Testis (tissue), 2 donors: ENCODE measurements at regions not wholly inside any gene's neighbourhood (a gene's known extent, or its start where the extent isn't known, plus 50 kb on each side); places are given as distances from the start of the nearest gene placed in this dataset.

Source experiments
- DNase-seq: peaks from one replicate; pipeline ENCODE4 v3.0.0-alpha.2; 2019
- H3K27ac ChIP-seq, 2 donors: fragments of 200-600 bp; sonication (generic); one replicate each; pipeline ENCODE4 v1.5.1; 2019
- H3K27me3 ChIP-seq: fragments of 200-600 bp; sonication (generic); one replicate; pipeline ENCODE4 v1.5.1; 2019
- H3K36me3 ChIP-seq: fragments of 200-600 bp; sonication (generic); one replicate; pipeline ENCODE4 v1.5.1; 2017; ENCODE audit warnings: low read depth; ENCODE audit errors: missing control alignments
- H3K4me1 ChIP-seq: fragments of 200-600 bp; sonication (generic); one replicate; pipeline ENCODE4 v1.5.1; 2019
- H3K4me3 ChIP-seq, 2 donors: fragments of 200-600 bp; sonication (generic); one replicate each; pipeline ENCODE4 v1.5.1; 2017 to 2019
- H3K9me3 ChIP-seq: fragments of 200-600 bp; sonication (generic); one replicate; pipeline ENCODE4 v1.5.1; 2017
- CTCF ChIP-seq, 3 experiments: fragments of 450-650 bp in 2 of 3; fragments of 200-600 bp in 1 of 3; sonication (generic) in 1 of 3; IDR thresholded peaks; one replicate each; pipeline ENCODE4 v1.5.1; 2016 to 2019; ENCODE audit warnings: antibody characterized with exemption in 3 of 3, mild to moderate bottlenecking in 2 of 3, moderate library complexity in 1 of 3
- POLR2A ChIP-seq: fragments of 450-650 bp; IDR thresholded peaks from one replicate; pipeline ENCODE4 v1.6.1; 2017; ENCODE audit warnings: antibody characterized with exemption, mild to moderate bottlenecking, moderate library complexity
- WGBS, 2 donors: methylation state at CpG; one replicate each; pipeline ENCODE4 v1.1.5; 2018; 5-methylcytosine and 5-hydroxymethylcytosine counted together
- intact Hi-C: fragments of 100-400 bp; cut with DNase I; formaldehyde crosslinking; loops from one replicate; pipeline ENCODE4 v1.15.1; 2023; ENCODE audit warnings: low total_unique reads

- TF ChIP-seq POLR2A (no peak), CTCF (IDR thresholded peaks at IDR 0.05) (no peak)
- no peaks in the 10 kb centered on the region for H3K36me3 ChIP-seq
- H3K9me3 ChIP-seq = no peaks in the 10 kb centered on the region
- peaks cover 53% of the 10 kb centered on the region for H3K4me1 ChIP-seq
- DNase-seq = no peak
- H3K4me3 ChIP-seq = no peak overlapping the region
- H3K27ac ChIP-seq = peak overlapping the region in 1 of 2 donors; percentile 36
- 71 to 74% methylated on average over 18 of the region's 18 CpGs for WGBS, 2 donors
- intact Hi-C loops = no loop called here
- H3K27me3 ChIP-seq = no peaks in the 10 kb centered on the region
Measured at GRCh38 chr14:100388103-100389054, 65.2 kb downstream of the SLC25A47 start.

GRCh38 chr14:100389497-100390104, 66.5 kb downstream of the SLC25A47 start:
- 31 to 51% methylated on average over 12 of the region's 12 CpGs for WGBS, 2 donors
- Histone ChIP-seq H3K4me1 (peaks cover 45% of the 10 kb centered on the region), H3K36me3 (no peaks in the 10 kb centered on the region), H3K27ac (peak overlapping the region; percentile 56 to 72), H3K9me3 (no peaks in the 10 kb centered on the region), H3K27me3 (no peaks in the 10 kb centered on the region), H3K4me3 (no peak overlapping the region)
- intact Hi-C loops = no loop called here
- no peak for DNase-seq
- TF ChIP-seq CTCF (IDR thresholded peaks at IDR 0.05) = no peak

- TF ChIP-seq POLR2A (no peak), CTCF (IDR thresholded peaks at IDR 0.05) (no peak)
- WGBS, 2 donors = 67% methylated on average over 15 of the region's 15 CpGs
- intact Hi-C loops = no loop called here
- Histone ChIP-seq H3K27ac (peak overlapping the region in 1 of 2 donors; percentile 72), H3K27me3 (no peaks in the 10 kb centered on the region), H3K36me3 (no peaks in the 10 kb centered on the region), H3K9me3 (no peaks in the 10 kb centered on the region), H3K4me3 (no peak overlapping the region), H3K4me1 (peaks cover 29% of the 10 kb centered on the region)
- DNase-seq = no peak
Measured at GRCh38 chr14:100391173-100391572, 68.0 kb downstream of the SLC25A47 start.

- H3K36me3 ChIP-seq = no peaks in the 10 kb centered on the region
- peak overlapping the region in 1 of 2 donors; percentile 72 for H3K27ac ChIP-seq
- intact Hi-C loops = no loop called here
- TF ChIP-seq POLR2A (no peak), CTCF (IDR thresholded peaks at IDR 0.05) (no peak)
- no peak overlapping the region for H3K4me3 ChIP-seq
- H3K27me3 ChIP-seq = no peaks in the 10 kb centered on the region
- no peaks in the 10 kb centered on the region for H3K9me3 ChIP-seq
- H3K4me1 ChIP-seq = peaks cover 29% of the 10 kb centered on the region
- WGBS, 2 donors = 53 to 68% methylated on average over 2 of the region's 2 CpGs
- no peak for DNase-seq
Measured at GRCh38 chr14:100391724-100392123, 68.6 kb downstream of the SLC25A47 start.
